GM12873 (cell line): ENCODE measurements at regions not wholly inside any gene's neighbourhood (a gene's known extent, or its start where the extent isn't known, plus 50 kb on each side); places are given as distances from the start of the nearest gene placed in this dataset.

Experiments used
- CTCF ChIP-seq: IDR thresholded peaks from 2 replicates; pipeline ENCODE4 v1.5.1; 2012; ENCODE audit warnings: low read depth, mild to moderate bottlenecking, moderate library complexity, low read length, control low read depth; ENCODE audit not compliant: insufficient read depth; ENCODE audit errors: missing control alignments

GRCh38 chr5:163108351-163108750 lies 329.0 kb upstream of the CCNG1 start:
- TF ChIP-seq CTCF = no peak

GRCh38 chr5:163115011-163115410 lies 322.4 kb upstream of the CCNG1 start:
- TF ChIP-seq CTCF = no peak

GRCh38 chr5:163134061-163134460 lies 303.3 kb upstream of the CCNG1 start:
- TF ChIP-seq CTCF = no peak

- no peak for TF ChIP-seq CTCF
These were observed 301.5 kb upstream of the CCNG1 start for GRCh38 chr5:163135849-163136248.

- TF ChIP-seq CTCF = no peak
These were observed 275.9 kb upstream of the CCNG1 start for GRCh38 chr5:163161512-163161911.

- TF ChIP-seq CTCF = no peak
These were observed 274.8 kb upstream of the CCNG1 start for GRCh38 chr5:163162645-163163044.

GRCh38 chr5:163163858-163164257 lies 273.5 kb upstream of the CCNG1 start:
- no peak for TF ChIP-seq CTCF
